GM23248 (cell line): ENCODE measurements at regions not wholly inside any gene's neighbourhood (a gene's known extent, or its start where the extent isn't known, plus 50 kb on each side); places are given as distances from the start of the nearest gene placed in this dataset.

Experiments
- EZH2 ChIP-seq: fragments of 200-600 bp; sonication (generic); IDR thresholded peaks from 2 replicates; pipeline ENCODE4 v1.6.1; 2018; ENCODE audit warnings: antibody characterized with exemption, mild to moderate bottlenecking; ENCODE audit not compliant: insufficient read depth, poor library complexity, severe bottlenecking
- EZH2phosphoT487 ChIP-seq: fragments of 200-600 bp; sonication (generic); IDR thresholded peaks from 2 replicates; pipeline ENCODE4 v1.6.1; 2018; ENCODE audit warnings: antibody characterized with exemption, moderate library complexity, mild to moderate bottlenecking, low read depth; ENCODE audit not compliant: insufficient read depth

DNA sequence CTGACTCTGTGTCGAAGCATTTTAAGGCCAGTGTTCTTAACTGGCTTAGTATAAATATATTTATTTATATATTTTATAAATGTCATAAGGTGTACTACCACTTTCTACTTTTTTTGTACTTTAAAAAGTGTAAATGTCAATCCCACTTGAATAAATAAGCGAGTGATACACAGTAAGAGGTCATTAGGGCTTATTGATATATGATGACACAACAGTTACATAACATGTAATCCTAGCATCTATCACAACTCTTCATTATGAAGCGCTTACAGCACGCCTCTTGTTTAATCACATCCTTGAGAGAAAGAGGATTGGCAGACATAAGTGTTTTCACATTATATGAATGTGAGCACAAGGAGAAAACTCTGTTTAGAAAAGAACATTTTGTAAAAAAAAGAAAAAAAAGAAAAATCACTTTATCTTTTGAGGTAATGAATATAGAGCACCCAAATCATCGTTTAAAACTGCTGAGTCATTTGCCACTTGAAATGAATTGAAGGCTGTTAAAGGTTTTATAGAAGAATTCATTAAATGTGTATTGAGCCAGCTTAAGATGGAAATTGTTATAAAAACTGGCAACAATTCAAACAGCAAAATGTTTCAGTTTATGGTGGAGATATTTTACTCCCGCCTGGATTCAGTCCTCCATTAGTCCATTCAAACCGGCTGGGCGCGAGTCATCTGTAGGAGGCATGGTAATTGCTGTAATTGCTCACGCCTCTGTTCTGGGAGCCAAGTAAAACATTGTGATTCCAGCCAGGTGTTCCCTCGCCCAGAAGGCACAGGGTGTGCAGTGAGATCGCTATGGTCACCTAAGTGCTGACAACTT lies 627.3 kb upstream of the KIRREL3 start:
- TF ChIP-seq EZH2 = no peak
- no peak for TF ChIP-seq EZH2phosphoT487
